GM12875 (cell line): ENCODE measurements at regions not wholly inside any gene's neighbourhood (a gene's known extent, or its start where the extent isn't known, plus 50 kb on each side); places are given as distances from the start of the nearest gene placed in this dataset.

Experiments
- H3K4me3 ChIP-seq: one replicate; pipeline ENCODE4 v1.5.1; 2011; ENCODE audit warnings: low read depth, low read length, control low read depth
- TF ChIP-seq, protein P1 (sequence below): IDR thresholded peaks from 2 replicates; pipeline ENCODE4 v1.5.1; 2011; ENCODE audit warnings: low read depth, mild to moderate bottlenecking, control low read depth, inconsistent platforms, low read length, moderate library complexity, borderline replicate concordance; ENCODE audit not compliant: insufficient read depth

GRCh38 chr3:162436826-162437225 lies 940.2 kb downstream of the OTOL1 start:
- TF ChIP-seq, protein P1, sequence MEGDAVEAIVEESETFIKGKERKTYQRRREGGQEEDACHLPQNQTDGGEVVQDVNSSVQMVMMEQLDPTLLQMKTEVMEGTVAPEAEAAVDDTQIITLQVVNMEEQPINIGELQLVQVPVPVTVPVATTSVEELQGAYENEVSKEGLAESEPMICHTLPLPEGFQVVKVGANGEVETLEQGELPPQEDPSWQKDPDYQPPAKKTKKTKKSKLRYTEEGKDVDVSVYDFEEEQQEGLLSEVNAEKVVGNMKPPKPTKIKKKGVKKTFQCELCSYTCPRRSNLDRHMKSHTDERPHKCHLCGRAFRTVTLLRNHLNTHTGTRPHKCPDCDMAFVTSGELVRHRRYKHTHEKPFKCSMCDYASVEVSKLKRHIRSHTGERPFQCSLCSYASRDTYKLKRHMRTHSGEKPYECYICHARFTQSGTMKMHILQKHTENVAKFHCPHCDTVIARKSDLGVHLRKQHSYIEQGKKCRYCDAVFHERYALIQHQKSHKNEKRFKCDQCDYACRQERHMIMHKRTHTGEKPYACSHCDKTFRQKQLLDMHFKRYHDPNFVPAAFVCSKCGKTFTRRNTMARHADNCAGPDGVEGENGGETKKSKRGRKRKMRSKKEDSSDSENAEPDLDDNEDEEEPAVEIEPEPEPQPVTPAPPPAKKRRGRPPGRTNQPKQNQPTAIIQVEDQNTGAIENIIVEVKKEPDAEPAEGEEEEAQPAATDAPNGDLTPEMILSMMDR = no peak
- H3K4me3 ChIP-seq = no peak overlapping the region

- no peak overlapping the region for H3K4me3 ChIP-seq
- TF ChIP-seq, protein P1 = no peak
Observed at GRCh38 chr3:162437480-162437879, 940.9 kb downstream of the OTOL1 start.

DNA sequence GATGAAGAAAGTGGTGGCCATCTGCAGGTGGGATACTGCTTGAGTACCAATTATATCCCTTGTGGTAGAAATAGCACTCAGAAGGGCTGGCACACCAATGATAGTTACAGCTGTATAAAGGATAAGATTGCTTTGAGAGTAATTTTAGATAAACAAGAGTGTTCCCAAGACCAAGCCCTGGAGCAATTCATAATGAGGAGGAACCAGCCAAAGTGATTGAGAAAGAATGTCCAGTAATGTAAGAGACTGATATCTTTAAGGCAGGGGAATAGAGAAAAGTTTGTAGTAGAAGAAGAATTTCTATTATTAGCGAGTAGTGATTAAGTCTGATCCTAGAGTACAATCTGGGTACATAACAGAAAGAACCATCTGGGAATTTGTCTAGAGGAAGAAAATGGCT lies 945.1 kb downstream of the OTOL1 start:
- TF ChIP-seq, protein P1 = no peak
- no peak overlapping the region for H3K4me3 ChIP-seq

DNA sequence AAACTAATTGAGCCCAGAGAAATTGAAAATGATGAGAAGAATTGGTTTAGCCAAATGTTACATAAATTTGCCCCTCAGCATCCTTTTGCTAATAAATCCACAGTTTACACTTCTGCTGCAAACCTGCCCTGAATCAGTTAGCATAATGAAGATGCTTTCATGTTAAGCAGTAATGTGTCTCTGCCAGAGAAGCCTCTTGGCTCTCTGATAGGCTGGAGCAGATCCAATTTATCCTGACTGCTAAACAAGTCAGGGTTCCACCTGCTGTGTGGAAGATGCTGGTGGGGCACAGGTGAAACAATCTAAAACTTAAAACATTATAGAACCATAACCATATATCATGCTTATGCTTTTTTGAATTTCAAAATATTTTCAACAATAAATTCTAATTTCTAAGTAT lies 946.8 kb downstream of the OTOL1 start:
- TF ChIP-seq, protein P1 = no peak
- no peak overlapping the region for H3K4me3 ChIP-seq

GRCh38 chr3:162468791-162469190 lies 972.2 kb downstream of the OTOL1 start:
- TF ChIP-seq, protein P1 = no peak
- no peak overlapping the region for H3K4me3 ChIP-seq

GRCh38 chr3:162487138-162487537 lies 990.5 kb downstream of the OTOL1 start:
- TF ChIP-seq, protein P1 = no peak
- no peak overlapping the region for H3K4me3 ChIP-seq

GRCh38 chr3:162489853-162490252 lies 993.2 kb downstream of the OTOL1 start:
- TF ChIP-seq, protein P1 = no peak
- no peak overlapping the region for H3K4me3 ChIP-seq
